GM21390 (cell line): ENCODE measurements at regions not wholly inside any gene's neighbourhood (a gene's known extent, or its start where the extent isn't known, plus 50 kb on each side); places are given as distances from the start of the nearest gene placed in this dataset.

Experiments
- ATAC-seq: cut with Tn5 transposase; IDR thresholded peaks from one replicate; pipeline ENCODE4 v1.9.1; 2021; ENCODE audit not compliant: unreplicated experiment

- ATAC-seq: no peak
Observed at GRCh38 chr21:27143476-27143875, 176.6 kb upstream of the ADAMTS5 start.

GRCh38 chr21:27139526-27139925 lies 172.6 kb upstream of the ADAMTS5 start:
- ATAC-seq: no peak

DNA sequence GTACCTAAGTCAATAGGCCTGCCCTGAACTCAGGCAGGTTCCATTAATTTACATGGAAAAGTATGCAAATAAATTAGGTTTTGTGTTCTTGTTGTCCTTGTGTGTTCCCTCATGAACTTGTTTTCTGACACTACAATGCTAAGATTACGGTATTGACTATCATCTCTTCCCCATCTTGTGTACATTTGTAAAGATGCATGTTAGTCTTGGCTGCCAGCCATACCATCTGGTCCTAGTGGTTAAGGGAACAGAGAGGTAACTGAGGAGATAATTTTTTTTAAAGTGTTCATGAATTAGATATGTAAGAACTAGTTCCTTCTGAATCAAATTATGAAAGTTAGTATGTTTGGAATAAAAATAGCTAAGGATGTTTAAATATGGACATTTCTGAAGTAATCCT lies 167.6 kb upstream of the ADAMTS5 start:
- ATAC-seq: no peak

DNA sequence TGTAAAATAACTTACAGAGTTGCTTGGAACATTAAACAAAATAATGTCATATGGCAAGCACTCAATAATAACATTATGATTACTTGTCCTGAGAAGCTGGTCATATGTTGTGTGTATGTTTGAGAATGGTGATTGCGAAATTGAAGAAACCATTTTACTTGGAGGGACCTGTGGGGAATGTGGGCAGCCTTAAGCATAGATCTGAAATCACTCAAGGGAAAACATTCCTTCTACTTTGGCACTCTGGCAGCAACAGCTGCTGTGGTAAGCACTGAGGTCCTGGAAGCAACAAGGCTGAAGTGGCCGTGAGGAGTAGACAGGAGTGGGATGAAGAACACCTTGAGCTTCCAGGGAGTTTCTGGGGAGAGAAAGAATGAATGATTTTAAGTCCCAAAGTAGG lies 165.4 kb upstream of the ADAMTS5 start:
- ATAC-seq: no peak

- ATAC-seq: no peak
Observed at GRCh38 chr21:27130154-27130553, 163.3 kb upstream of the ADAMTS5 start.

- no peak for ATAC-seq
Observed at GRCh38 chr21:27129694-27130093, 162.8 kb upstream of the ADAMTS5 start.

GRCh38 chr21:27129215-27129614 lies 162.3 kb upstream of the ADAMTS5 start:
- no peak for ATAC-seq

GRCh38 chr21:27126140-27126539 lies 159.3 kb upstream of the ADAMTS5 start:
- no peak for ATAC-seq

DNA sequence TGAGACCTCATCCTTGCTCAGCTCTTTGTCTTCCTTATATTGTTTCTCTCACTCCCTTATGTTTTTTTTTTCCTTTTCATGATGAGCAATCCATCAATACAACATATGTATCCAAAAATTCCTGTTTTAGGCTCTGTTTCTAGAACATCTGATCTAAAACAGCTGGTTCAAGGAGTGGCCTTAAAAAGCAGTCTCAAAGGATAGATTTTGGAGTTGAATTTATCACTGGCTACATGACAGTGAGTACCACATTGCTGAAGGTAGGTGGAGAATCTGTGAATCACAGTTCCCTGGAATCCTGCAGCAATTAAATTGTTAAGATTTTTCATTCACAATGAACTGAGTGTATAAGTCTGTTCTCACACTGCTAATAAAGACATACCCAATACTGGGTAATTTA lies 155.8 kb upstream of the ADAMTS5 start:
- ATAC-seq: no peak

- ATAC-seq: no peak
Observed at GRCh38 chr21:27114111-27114510, 147.2 kb upstream of the ADAMTS5 start.

GRCh38 chr21:27112186-27112585 lies 145.3 kb upstream of the ADAMTS5 start:
- no peak for ATAC-seq

- ATAC-seq: no peak
Observed at GRCh38 chr21:27110956-27111355, 144.1 kb upstream of the ADAMTS5 start.

DNA sequence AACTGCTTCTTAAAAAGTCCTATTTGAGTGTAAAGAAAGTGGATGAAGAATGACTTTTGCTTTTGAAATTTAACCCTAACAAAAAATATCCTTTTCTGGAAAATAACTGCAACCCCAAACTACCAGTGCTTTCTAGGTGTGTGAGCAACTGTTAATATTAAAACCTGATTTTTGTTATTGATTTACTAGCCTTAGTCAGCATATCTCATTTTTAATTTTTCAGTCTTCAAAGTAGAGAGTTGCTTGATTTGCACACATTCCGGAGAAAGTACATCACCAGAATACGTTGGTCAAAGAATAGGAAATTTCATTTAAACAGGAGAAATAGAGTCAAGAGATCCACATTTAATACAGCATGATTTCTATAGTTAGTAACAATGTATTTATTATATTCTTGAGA lies 141.8 kb upstream of the ADAMTS5 start:
- ATAC-seq: no peak

- no peak for ATAC-seq
Observed at GRCh38 chr21:27108228-27108627, 141.3 kb upstream of the ADAMTS5 start.

DNA sequence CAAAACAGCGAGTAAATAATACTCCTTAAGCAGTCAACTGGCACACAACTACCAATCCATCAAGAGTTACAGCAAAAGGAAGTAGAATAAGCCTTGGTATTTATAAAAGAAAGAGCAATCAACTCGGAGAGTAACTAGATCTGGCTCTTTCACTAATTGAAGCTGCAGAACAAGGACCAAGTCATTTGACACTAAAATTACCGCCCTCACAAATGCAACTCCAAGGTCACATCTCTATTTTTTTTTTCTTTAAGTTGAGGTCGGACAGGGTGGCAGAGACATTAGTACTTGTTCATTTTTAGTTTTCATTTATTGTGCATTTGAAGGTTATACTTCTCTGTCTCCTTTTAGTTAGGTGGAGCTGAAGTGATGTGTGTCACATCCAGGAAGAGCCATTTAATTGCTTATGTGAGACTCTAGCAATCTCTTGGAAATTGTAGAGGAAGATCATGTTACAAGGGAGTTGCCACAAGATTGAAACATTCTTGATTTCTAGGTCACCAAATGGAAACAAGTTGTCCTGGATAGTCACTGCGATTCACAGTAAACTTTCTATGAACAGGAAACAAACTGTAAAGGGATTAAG lies 138.1 kb upstream of the ADAMTS5 start:
- ATAC-seq: no peak

- no peak for ATAC-seq
Observed at GRCh38 chr21:27103768-27104167, 136.9 kb upstream of the ADAMTS5 start.

DNA sequence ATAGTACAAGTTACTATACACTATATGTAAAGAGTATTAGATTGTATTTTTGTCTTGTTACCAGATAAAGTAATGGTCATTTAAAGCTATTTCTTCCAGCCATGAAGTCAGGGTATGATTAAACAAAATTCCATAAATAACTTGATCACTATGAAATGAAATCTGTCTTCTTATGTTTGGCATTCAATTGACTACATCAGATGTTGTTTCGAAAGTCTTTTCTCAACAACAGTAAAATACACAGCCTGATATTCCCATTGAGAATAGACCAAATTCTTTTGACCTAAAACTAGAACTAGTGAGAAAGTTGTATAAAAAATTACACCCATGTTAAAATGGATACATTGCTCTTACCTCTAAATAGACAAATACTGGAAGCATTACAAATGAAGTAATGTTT lies 134.6 kb upstream of the ADAMTS5 start:
- no peak for ATAC-seq

DNA sequence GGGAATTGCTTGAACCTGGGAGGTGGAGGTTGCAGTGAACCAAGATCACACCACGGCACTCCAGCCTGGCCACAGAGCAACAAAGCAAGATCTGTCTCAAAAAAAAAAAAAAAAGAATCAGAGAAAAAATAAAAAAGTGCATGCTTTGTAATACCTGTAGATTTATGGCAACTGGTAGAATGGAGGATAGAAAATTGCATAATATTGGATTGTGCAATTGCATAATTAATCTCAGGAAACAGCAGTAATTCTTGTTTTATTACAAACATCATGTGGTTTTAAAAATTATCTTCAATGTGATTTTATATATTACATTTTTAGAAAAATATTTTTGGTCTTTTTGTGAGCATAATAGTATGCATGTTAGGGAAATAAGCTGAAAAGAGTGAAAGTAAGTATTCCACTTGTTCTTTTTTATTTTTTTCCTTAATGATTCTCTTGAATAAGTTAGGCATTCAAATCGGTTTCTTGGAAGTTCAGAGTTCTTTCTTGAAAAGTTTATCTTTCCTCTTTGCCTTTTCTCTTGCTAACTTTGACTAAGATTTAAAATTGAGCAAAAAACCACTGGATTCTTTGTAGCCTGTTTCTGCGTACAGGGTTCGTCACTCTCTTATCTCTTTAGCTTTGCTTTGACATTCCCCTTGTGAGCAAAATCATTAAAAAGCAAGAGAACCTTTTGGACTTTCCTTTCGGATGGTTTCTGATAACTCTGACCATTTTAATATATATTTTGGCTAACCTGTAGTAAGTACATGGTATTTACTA lies 127.5 kb upstream of the ADAMTS5 start:
- ATAC-seq: no peak

- ATAC-seq: no peak
Observed at GRCh38 chr21:27086630-27087029, 119.7 kb upstream of the ADAMTS5 start.

- ATAC-seq: no peak
Observed at GRCh38 chr21:27086186-27086585, 119.3 kb upstream of the ADAMTS5 start.

GRCh38 chr21:27085387-27085786 lies 118.5 kb upstream of the ADAMTS5 start:
- ATAC-seq: no peak

- ATAC-seq: no peak
Observed at GRCh38 chr21:27083144-27083543, 116.3 kb upstream of the ADAMTS5 start.
